ENCODE measurements at regions not wholly inside any gene's neighbourhood (a gene's known extent, or its start where the extent isn't known, plus 50 kb on each side); places are given as distances from the start of the nearest gene placed in this dataset.
"Not testable (repeated sequence)": the region's sequence is repeated elsewhere in the genome, so short reads cannot be mapped to it uniquely, and the experiment has no call there.

GRCh38 chr2:42995752-42996422, 203.5 kb upstream of the HAAO start:
- Histone ChIP-seq H3K36me3 (no peaks in the 10 kb centered on the region), H3K4me1 (peaks cover 0 to 25% (median 11%) of the 10 kb centered on the region in 4 donors), H3K4me3 (no peak overlapping the region), H3K9me3 (peaks cover 0 to 5% (median 2%) of the 10 kb centered on the region in 4 donors), H3K27ac (no peak overlapping the region), H3K27me3 (no peaks in the 10 kb centered on the region)
- 100% methylated on average over 1 of the region's 1 CpG for WGBS, 2 donors
- no peak for DNase-seq (ENCODE audit: low spot score in 2 of 2)
- TF ChIP-seq CTCF (IDR thresholded peaks at IDR 0.05) (no peak), EP300 (IDR thresholded peaks at IDR 0.05) (no peak), POLR2A (IDR thresholded peaks at IDR 0.05) (no peak)

GRCh38 chr2:42989283-42990081, 197.1 kb upstream of the HAAO start:
- H3K9me3 ChIP-seq; DNase-seq (ENCODE audit: low spot score in 2 of 2); H3K27me3 ChIP-seq; H3K4me3 ChIP-seq; H3K27ac ChIP-seq; H3K36me3 ChIP-seq; H3K4me1 ChIP-seq: not testable (repeated sequence)
- WGBS, 2 donors: 83 to 89% methylated on average over 20 to 36 of the region's 37 CpGs

GRCh38 chr2:42988055-42988454, 195.7 kb upstream of the HAAO start:
- not testable (repeated sequence) for H3K27me3 ChIP-seq; H3K27ac ChIP-seq; DNase-seq (ENCODE audit: low spot score in 2 of 2); H3K36me3 ChIP-seq; H3K4me1 ChIP-seq; H3K9me3 ChIP-seq; H3K4me3 ChIP-seq
- WGBS, 2 donors: 87 to 97% methylated on average over 4 of the region's 4 CpGs

- Histone ChIP-seq H3K4me1 (no peaks in the 10 kb centered on the region), H3K27me3 (no peaks in the 10 kb centered on the region), H3K4me3 (no peak overlapping the region), H3K9me3 (no peaks in the 10 kb centered on the region), H3K36me3 (no peaks in the 10 kb centered on the region), H3K27ac (no peak overlapping the region)
- 78 to 84% methylated on average over 8 of the region's 8 CpGs for WGBS, 2 donors
- no peak for DNase-seq (ENCODE audit: low spot score in 2 of 2)
- no peak for TF ChIP-seq EP300 (IDR thresholded peaks at IDR 0.05)
- TF ChIP-seq POLR2A (IDR thresholded peaks at IDR 0.05): no peak
- TF ChIP-seq CTCF (IDR thresholded peaks at IDR 0.05): no peak
These were observed 194.9 kb upstream of the HAAO start for GRCh38 chr2:42987112-42987922.

- H3K4me3 ChIP-seq: no peak overlapping the region
- H3K9me3 ChIP-seq: no peaks in the 10 kb centered on the region
- H3K36me3 ChIP-seq: no peaks in the 10 kb centered on the region
- peaks cover 0 to 2% (median 0%) of the 10 kb centered on the region in 4 donors for H3K4me1 ChIP-seq
- TF ChIP-seq POLR2A (IDR thresholded peaks at IDR 0.05) (no peak), CTCF (IDR thresholded peaks at IDR 0.05) (no peak), EP300 (IDR thresholded peaks at IDR 0.05) (no peak)
- H3K27ac ChIP-seq: no peak overlapping the region
- no peaks in the 10 kb centered on the region for H3K27me3 ChIP-seq
- no peak for DNase-seq (ENCODE audit: low spot score in 2 of 2)
- WGBS, 2 donors: 71 to 72% methylated on average over 6 of the region's 6 CpGs
These were observed 192.2 kb upstream of the HAAO start for GRCh38 chr2:42984617-42985016.

- 78 to 86% methylated on average over 6 of the region's 6 CpGs for WGBS, 2 donors
These were observed 191.7 kb upstream of the HAAO start for GRCh38 chr2:42984081-42984480.

More at GRCh38 chr2:42984081-42984480, 191.7 kb upstream of the HAAO start:
- Histone ChIP-seq H3K4me3 (no peak overlapping the region), H3K4me1 (peaks cover 0 to 7% (median 0%) of the 10 kb centered on the region in 4 donors), H3K27ac (no peak overlapping the region), H3K27me3 (no peaks in the 10 kb centered on the region), H3K36me3 (no peaks in the 10 kb centered on the region), H3K9me3 (no peaks in the 10 kb centered on the region)
- no peak for DNase-seq (ENCODE audit: low spot score in 2 of 2)
- no peak for TF ChIP-seq EP300 (IDR thresholded peaks at IDR 0.05)
- no peak for TF ChIP-seq POLR2A (IDR thresholded peaks at IDR 0.05)
- no peak for TF ChIP-seq CTCF (IDR thresholded peaks at IDR 0.05)

Measured in tibial nerve (tissue), 4 donors.